HG02981 (cell line): ENCODE measurements at regions not wholly inside any gene's neighbourhood (a gene's known extent, or its start where the extent isn't known, plus 50 kb on each side); places are given as distances from the start of the nearest gene placed in this dataset.

ENCODE experiments used
- ATAC-seq: cut with Tn5 transposase; IDR thresholded peaks from one replicate; pipeline ENCODE4 v1.9.1; 2021; ENCODE audit warnings: mild to moderate bottlenecking, moderate library complexity; ENCODE audit not compliant: unreplicated experiment

DNA sequence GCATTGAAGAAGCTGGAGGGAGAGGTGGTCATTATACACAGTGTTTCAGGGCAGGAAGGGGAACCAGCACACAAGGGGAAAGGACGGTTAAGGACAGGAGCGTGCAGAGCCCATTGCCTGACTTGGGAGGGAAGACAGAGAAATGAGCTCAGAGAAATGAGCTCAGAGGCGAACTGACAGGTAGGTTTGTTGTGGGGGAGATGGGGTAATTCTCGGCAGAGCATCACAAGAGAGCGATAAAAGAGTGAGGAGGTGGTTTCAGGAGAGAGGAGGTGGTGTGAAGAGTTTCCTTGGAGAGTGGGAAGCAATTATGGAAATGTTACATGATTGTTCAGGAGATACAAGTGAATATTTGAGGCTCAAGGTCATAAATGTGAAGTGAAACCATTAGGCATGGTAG is 61.0 kb downstream of the MRGPRX1 start:
- ATAC-seq, result no peak

DNA sequence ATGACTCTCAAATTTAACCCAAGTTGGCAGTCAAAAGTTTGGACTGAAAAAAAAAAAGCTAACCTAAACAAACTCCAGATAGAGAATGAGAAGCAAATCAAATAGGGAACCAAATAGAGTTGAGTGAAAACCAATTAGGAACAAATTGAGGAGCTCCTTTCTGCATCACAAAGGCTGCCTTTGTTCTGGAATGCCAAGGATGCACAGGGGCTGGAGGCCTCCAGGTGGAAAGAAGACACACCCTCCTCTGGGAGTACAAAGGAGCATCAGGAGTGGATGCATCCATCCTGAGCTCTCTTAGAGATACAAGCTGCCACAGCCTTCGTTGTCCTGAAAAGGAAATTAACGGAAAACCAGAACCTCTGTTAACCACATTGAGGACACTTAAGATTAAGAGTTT is 73.3 kb downstream of the MRGPRX1 start:
- no peak for ATAC-seq

DNA sequence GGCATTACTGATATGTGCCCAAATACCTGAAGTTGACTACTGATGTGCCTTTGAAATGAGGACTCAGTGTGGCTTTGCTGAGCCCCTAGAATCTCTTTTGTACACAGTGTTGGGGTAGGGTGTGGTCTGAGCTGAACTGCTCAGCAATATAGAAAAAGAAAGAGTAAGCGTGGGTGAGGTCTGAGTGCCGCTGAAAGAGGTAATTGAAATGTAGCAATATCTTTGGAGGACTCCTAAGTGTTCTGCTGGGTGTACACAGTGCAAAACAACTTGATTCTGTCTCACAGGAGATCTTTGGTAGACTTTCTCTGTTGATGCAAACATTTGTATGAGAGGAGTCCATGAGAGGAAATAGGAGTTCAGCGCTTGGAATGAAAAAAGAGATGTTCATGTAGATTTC is 73.7 kb upstream of the PTPN5 start:
- ATAC-seq, result no peak

DNA sequence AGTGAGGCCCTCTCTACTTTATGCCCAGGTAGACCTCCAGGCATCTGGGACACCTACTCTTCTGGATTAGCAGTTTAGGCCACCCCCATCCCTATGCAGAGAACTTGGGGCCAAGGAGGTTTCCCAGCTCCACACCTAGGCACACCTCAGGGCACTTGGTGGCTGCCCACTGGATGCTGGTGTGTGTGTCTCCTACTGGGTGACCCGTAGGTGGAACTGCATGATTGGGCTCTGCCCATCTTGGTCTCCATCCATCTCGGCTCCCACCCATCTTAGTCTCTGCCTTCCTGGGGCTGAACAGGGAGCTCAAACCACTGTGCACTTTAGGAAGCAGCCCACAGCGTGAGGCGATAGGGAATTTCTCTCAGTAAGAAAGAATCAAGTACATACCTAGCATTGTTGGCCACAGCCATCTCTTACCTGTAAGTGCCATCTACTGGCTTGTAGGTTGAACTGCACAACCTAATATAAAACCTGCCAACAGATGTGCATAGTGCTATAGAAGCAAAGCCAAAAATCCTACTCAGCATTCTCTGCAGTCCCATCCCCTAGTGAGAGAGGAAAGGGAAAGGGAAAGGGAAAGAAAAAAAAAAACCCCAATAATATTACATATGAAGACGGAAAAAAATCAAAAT is 61.6 kb upstream of the PTPN5 start:
- ATAC-seq, result peak; percentile 65

DNA sequence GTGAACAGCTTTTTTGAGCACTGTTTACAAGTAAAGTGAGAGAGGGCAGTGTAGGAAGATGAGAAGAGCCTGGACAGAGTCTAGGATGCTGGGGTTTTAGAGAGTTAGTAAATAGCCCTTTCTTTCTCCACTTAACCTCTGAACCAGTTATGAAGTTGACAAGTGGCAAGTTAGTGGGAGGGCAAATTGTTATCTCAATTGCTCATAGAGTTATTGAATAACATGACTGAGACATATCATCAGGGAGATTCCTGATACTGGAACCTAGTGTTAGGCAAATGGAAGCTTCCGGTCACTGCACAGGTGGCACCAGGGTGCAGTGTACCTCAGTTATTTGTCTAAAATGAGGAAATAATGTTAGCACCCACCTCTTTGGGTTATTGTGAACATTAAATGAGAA is 57.8 kb upstream of the PTPN5 start:
- ATAC-seq, result no peak

DNA sequence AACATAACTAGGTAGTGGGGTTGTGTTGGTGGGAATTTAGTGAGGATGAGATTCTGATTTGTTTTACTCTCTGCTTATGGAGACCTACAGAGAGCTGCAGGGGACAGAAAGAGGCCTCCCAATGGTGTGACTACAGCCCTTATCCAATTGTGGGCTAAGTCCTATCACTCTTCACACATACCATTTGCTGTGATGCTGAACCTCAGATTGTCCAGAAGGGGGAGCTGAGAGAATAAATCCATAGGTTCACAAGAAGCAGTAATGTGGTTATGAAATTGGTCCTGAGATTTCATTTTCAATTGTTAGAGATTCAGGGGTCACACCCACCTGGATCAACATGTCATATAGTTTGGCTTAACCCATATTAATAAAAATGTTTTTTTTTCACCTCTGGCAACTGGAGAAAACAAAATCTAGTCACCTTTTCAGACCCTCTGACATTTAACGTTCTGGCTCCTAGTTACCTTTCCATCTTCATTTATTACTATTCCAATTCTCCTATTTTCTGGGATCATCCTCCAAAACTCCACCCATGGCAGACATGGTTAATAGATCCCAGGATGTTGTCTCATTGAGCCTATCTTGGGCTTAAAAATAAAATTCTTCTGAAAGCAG is 53.3 kb upstream of the PTPN5 start:
- ATAC-seq, result no peak
